GM12878 (cell line): ENCODE measurements at regions not wholly inside any gene's neighbourhood (a gene's known extent, or its start where the extent isn't known, plus 50 kb on each side); places are given as distances from the start of the nearest gene placed in this dataset.

Source experiments
- ATAC-seq: fragments of 200-7000 bp; cut with Tn5 transposase; 3 replicates; pipeline ENCODE4 v1.9.1; 2020; ENCODE audit warnings: mild to moderate bottlenecking, moderate library complexity
- BruUV-seq: library from RNA; stranded (reverse); fragments of 400-500 nt; replicated peaks from 2 replicates; lab custom pipeline; 2021; lab: Mats Ljungman, UMichigan
- CTCF ChIA-PET: fragments of 300-600 bp; sonication (Branson Sonifier 250); formaldehyde crosslinking; extraction: SDS; loops from one replicate; lab custom pipeline; 2021; ENCODE audit warnings: inconsistent platforms; lab: Yijun Ruan, JAX
- POLR2A ChIA-PET: fragments of 350-600 bp; formaldehyde crosslinking; extraction: SDS; loops from one replicate; lab custom pipeline; 2021; ENCODE audit warnings: inconsistent platforms; lab: Charles Lee
- RAD21 ChIA-PET: fragments of 300-600 bp; sonication (Branson Sonifier 250); formaldehyde crosslinking; loops from one replicate; lab custom pipeline; 2023; ENCODE audit warnings: antibody characterized with exemption; ENCODE audit not compliant: unreplicated experiment; lab: Charles Lee
- SMC1A ChIA-PET: fragments of 300-600 bp; sonication (Branson Sonifier 250); formaldehyde crosslinking; loops from one replicate; lab custom pipeline; 2023; ENCODE audit not compliant: unreplicated experiment, uncharacterized antibody; lab: Charles Lee
- DNase-seq: peaks from one replicate; pipeline ENCODE4 v3.0.0-alpha.2; 2011; ENCODE audit warnings: low read depth, low spot score
- FAIRE-seq: peaks from 3 replicates; lab custom pipeline; 2011; peaks lifted over from hg19 to GRCh38; lab: Jason Lieb, UNC
- H2AFZ ChIP-seq: 2 replicates; pipeline ENCODE4 v1.6.0; 2011; ENCODE audit warnings: low read depth, low read length, control low read depth; ENCODE audit not compliant: control insufficient read depth
- H3K27ac ChIP-seq: 2 replicates; pipeline ENCODE4 v1.5.1; 2011; ENCODE audit warnings: control low read depth; ENCODE audit not compliant: control insufficient read depth, insufficient read depth
- H3K27me3 ChIP-seq, 2 experiments: replicated peaks in 1 of 2; 2 replicates each; pipeline versions ENCODE4 v1.6.0 to v1.6.1; 2011; ENCODE audit warnings: low read length in 1 of 2; ENCODE audit not compliant: control insufficient read depth in 2 of 2, insufficient read depth in 2 of 2
- H3K36me3 ChIP-seq, 2 experiments: 2 replicates each; pipeline ENCODE4 v1.5.1; 2011; ENCODE audit warnings: low read length in 1 of 2; ENCODE audit not compliant: control insufficient read depth in 2 of 2, insufficient read depth in 2 of 2
- H3K4me1 ChIP-seq: 2 replicates; pipeline ENCODE4 v1.6.1; 2011; ENCODE audit warnings: mild to moderate bottlenecking, low read length, moderate library complexity, mixed read lengths; ENCODE audit not compliant: control insufficient read depth, insufficient read depth
- H3K4me2 ChIP-seq: 2 replicates; pipeline ENCODE4 v1.6.0; 2011; ENCODE audit warnings: control low read depth; ENCODE audit not compliant: control insufficient read depth, insufficient read depth
- H3K4me3 ChIP-seq: fragments of 200-600 bp; sonication (generic); 2 replicates; pipeline ENCODE4 v1.5.1; 2016
- H3K79me2 ChIP-seq: 2 replicates; pipeline ENCODE4 v1.6.0; 2011; ENCODE audit warnings: low read length; ENCODE audit not compliant: control insufficient read depth, insufficient read depth
- H3K9ac ChIP-seq: 2 replicates; pipeline ENCODE4 v1.8.0; 2011; ENCODE audit warnings: low read length, control low read depth, mixed read lengths; ENCODE audit not compliant: control insufficient read depth, insufficient read depth
- H3K9me3 ChIP-seq: replicated peaks from 3 replicates; pipeline ENCODE4 v1.5.1; 2011; ENCODE audit warnings: mild to moderate bottlenecking, low read length; ENCODE audit not compliant: control insufficient read depth, insufficient read depth
- H4K20me1 ChIP-seq: 2 replicates; pipeline ENCODE4 v1.6.0; 2011; ENCODE audit not compliant: control insufficient read depth, insufficient read depth
- CHD4 ChIP-seq: fragments of 200-600 bp; sonication (generic); IDR thresholded peaks from 2 replicates; pipeline ENCODE4 v1.6.1; 2016; ENCODE audit warnings: mild to moderate bottlenecking
- EGR1 ChIP-seq, 2 experiments: IDR thresholded peaks; 1 replicate in 1 of 2; 2 replicates in 1 of 2; pipeline ENCODE4 v1.6.1; 2011 to 2012; ENCODE audit warnings: low read depth in 2 of 2, low read length in 2 of 2, borderline replicate concordance in 1 of 2, mild to moderate bottlenecking in 1 of 2, moderate library complexity in 1 of 2
- GABPA ChIP-seq: IDR thresholded peaks from 2 replicates; pipeline ENCODE4 v1.6.1; 2014; ENCODE audit warnings: antibody characterized with exemption, low read depth, mild to moderate bottlenecking, inconsistent platforms
- IRF4 ChIP-seq: IDR thresholded peaks from 2 replicates; pipeline ENCODE4 v1.6.1; 2011; ENCODE audit warnings: low read depth, low read length
- MXI1 ChIP-seq: fragments of 150-350 bp; IDR thresholded peaks from 2 replicates; pipeline ENCODE4 v1.6.1; 2011; ENCODE audit warnings: low read depth, mild to moderate bottlenecking, inconsistent platforms, low read length, improper control_type of control experiment
- PAX8 ChIP-seq: fragments of 450-650 bp; IDR thresholded peaks from 2 replicates; pipeline ENCODE4 v1.6.1; 2017; ENCODE audit warnings: mild to moderate bottlenecking, moderate library complexity
- RB1 ChIP-seq: fragments of 450-650 bp; formaldehyde crosslinking; IDR thresholded peaks from 2 replicates; pipeline ENCODE4 v1.6.1; 2017; ENCODE audit warnings: mild to moderate bottlenecking, borderline replicate concordance
- RELA ChIP-seq: fragments of 450-650 bp; IDR thresholded peaks from 2 replicates; pipeline ENCODE4 v1.8.0; 2014; ENCODE audit warnings: borderline replicate concordance; ENCODE audit not compliant: partially characterized antibody
- RFX5 ChIP-seq: IDR thresholded peaks from 2 replicates; pipeline ENCODE4 v1.6.1; 2011; ENCODE audit warnings: low read depth, low read length, improper control_type of control experiment
- SMAD1 ChIP-seq: fragments of 450-650 bp; IDR thresholded peaks from 2 replicates; pipeline ENCODE4 v1.6.1; 2018; ENCODE audit warnings: mild to moderate bottlenecking, low read depth; ENCODE audit not compliant: partially characterized antibody
- SMC3 ChIP-seq: IDR thresholded peaks from 2 replicates; pipeline ENCODE4 v1.6.1; 2011; ENCODE audit warnings: low read length, improper control_type of control experiment, borderline replicate concordance
- ZSCAN29 ChIP-seq: fragments of 450-650 bp; IDR thresholded peaks from 2 replicates; pipeline ENCODE4 v1.6.1; 2017; ENCODE audit warnings: mild to moderate bottlenecking, moderate library complexity
- WGBS: methylation state at CpG from one replicate; pipeline ENCODE4 v1.1.6; 2016; ENCODE audit warnings: low lambda C conversion rate; ENCODE audit not compliant: insufficient replicate concordance, insufficient coverage; ENCODE audit errors: missing lambda C conversion rate; 5-methylcytosine and 5-hydroxymethylcytosine counted together
- in situ Hi-C: fragments of 300-500 bp; cut with MboI; formaldehyde crosslinking; loops from 9 replicates; pipeline ENCODE4 v1.14.3; 2018; ENCODE audit warnings: mixed read lengths
- intact Hi-C: fragments of 100-400 bp; cut with micrococcal nuclease; formaldehyde crosslinking; loops from one replicate; pipeline ENCODE4 v1.14.2; 2022; ENCODE audit not compliant: unreplicated experiment
- TF ChIP-seq, protein P1 (sequence below): IDR thresholded peaks from 2 replicates; pipeline ENCODE4 v1.6.1; 2011; ENCODE audit warnings: borderline replicate concordance, low read depth, mild to moderate bottlenecking, moderate library complexity, low read length; ENCODE audit not compliant: insufficient read depth, poor library complexity, severe bottlenecking
- TF ChIP-seq, protein P2 (sequence below): IDR thresholded peaks from 2 replicates; pipeline ENCODE4 v1.6.1; 2011; ENCODE audit warnings: borderline replicate concordance, low read depth, mild to moderate bottlenecking, moderate library complexity, mixed read lengths, low read length; ENCODE audit not compliant: insufficient read depth; ENCODE audit errors: extremely low read length
- TF ChIP-seq, protein P3 (sequence below): fragments of 450-650 bp; IDR thresholded peaks from 2 replicates; pipeline ENCODE4 v1.6.1; 2014; ENCODE audit warnings: mild to moderate bottlenecking
- TF ChIP-seq, protein P4 (sequence below): fragments of 450-650 bp; IDR thresholded peaks from 2 replicates; pipeline ENCODE4 v1.6.1; 2017; ENCODE audit warnings: low read depth, mild to moderate bottlenecking, moderate library complexity
- TF ChIP-seq, protein P5 (sequence below): IDR thresholded peaks from 2 replicates; pipeline ENCODE4 v1.6.1; 2012; ENCODE audit warnings: mild to moderate bottlenecking, low read depth, low read length

DNA sequence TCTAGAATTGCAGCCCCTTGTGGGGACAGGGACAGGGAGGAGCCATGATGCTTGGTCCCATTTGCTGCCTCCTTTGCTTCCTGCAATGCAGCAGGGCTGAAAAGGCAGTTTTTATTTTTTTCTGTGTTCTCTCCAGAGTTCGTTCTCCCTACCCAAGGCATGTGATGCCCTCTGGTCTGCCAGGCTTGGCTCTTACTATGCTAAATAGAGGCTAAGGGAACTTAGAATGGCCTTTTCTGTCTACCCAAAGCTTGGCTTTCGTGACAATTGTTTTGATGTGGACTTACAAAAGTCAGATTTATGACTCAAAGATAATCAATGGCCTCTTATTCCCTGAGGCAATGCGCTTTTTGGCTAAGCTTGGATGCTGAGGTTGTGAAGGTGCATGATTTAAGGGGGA, 293.3 kb upstream of the TBL1XR1 start:
- in situ Hi-C loops (no loop called here), intact Hi-C loops (no loop called here)
- H3K9ac ChIP-seq = no peak overlapping the region
- ChIA-PET RAD21 (no interaction called here), CTCF (interaction anchor here (0.5 to 1.1 kb wide), 3 partner anchors 60 to 899 kb away, joined by 3 to 4 read pairs (median 3); no protein-coding TSS in a partner anchor), POLR2A (no interaction called here), SMC1A (no interaction called here)
- H3K4me3 ChIP-seq = no peak overlapping the region
- no peaks in the 10 kb centered on the region for H3K79me2 ChIP-seq
- FAIRE-seq (no peak), ATAC-seq (no peak), DNase-seq (no peak)
- no peaks in the 10 kb centered on the region for H4K20me1 ChIP-seq
- H3K4me2 ChIP-seq = no peak overlapping the region
- 19% methylated on average over 3 of the region's 3 CpGs for WGBS
- no peaks in the 10 kb centered on the region for H3K4me1 ChIP-seq
- no peaks in the 10 kb centered on the region for H3K9me3 ChIP-seq
- no peak overlapping the region for H3K27ac ChIP-seq
- BruUV-seq = no TSS peak
- no peak overlapping the region for H2AFZ ChIP-seq
- no peaks in the 10 kb centered on the region for H3K36me3 ChIP-seq
- H3K27me3 ChIP-seq = no peaks in the 10 kb centered on the region; a peak in 1 of 4 replicates
- TF ChIP-seq EGR1 (IDR thresholded peaks at IDR 0.05; ENCODE audit: borderline replicate concordance in 1 of 2, low read depth in 2 of 2, low read length in 2 of 2) (no peak), RB1 (no peak), PAX8 (no peak), CHD4 (no peak), SMC3 (no peak), IRF4 (no peak), ZSCAN29 (no peak), RELA (no peak), GABPA (no peak), RFX5 (no peak), SMAD1 (no peak), MXI1 (no peak)
- TF ChIP-seq, protein P1, sequence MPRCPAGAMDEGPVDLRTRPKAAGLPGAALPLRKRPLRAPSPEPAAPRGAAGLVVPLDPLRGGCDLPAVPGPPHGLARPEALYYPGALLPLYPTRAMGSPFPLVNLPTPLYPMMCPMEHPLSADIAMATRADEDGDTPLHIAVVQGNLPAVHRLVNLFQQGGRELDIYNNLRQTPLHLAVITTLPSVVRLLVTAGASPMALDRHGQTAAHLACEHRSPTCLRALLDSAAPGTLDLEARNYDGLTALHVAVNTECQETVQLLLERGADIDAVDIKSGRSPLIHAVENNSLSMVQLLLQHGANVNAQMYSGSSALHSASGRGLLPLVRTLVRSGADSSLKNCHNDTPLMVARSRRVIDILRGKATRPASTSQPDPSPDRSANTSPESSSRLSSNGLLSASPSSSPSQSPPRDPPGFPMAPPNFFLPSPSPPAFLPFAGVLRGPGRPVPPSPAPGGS = no peak
- TF ChIP-seq, protein P2, sequence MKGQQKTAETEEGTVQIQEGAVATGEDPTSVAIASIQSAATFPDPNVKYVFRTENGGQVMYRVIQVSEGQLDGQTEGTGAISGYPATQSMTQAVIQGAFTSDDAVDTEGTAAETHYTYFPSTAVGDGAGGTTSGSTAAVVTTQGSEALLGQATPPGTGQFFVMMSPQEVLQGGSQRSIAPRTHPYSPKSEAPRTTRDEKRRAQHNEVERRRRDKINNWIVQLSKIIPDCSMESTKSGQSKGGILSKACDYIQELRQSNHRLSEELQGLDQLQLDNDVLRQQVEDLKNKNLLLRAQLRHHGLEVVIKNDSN = no peak
- TF ChIP-seq, protein P3, sequence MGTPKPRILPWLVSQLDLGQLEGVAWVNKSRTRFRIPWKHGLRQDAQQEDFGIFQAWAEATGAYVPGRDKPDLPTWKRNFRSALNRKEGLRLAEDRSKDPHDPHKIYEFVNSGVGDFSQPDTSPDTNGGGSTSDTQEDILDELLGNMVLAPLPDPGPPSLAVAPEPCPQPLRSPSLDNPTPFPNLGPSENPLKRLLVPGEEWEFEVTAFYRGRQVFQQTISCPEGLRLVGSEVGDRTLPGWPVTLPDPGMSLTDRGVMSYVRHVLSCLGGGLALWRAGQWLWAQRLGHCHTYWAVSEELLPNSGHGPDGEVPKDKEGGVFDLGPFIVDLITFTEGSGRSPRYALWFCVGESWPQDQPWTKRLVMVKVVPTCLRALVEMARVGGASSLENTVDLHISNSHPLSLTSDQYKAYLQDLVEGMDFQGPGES = no peak
- TF ChIP-seq, protein P4, sequence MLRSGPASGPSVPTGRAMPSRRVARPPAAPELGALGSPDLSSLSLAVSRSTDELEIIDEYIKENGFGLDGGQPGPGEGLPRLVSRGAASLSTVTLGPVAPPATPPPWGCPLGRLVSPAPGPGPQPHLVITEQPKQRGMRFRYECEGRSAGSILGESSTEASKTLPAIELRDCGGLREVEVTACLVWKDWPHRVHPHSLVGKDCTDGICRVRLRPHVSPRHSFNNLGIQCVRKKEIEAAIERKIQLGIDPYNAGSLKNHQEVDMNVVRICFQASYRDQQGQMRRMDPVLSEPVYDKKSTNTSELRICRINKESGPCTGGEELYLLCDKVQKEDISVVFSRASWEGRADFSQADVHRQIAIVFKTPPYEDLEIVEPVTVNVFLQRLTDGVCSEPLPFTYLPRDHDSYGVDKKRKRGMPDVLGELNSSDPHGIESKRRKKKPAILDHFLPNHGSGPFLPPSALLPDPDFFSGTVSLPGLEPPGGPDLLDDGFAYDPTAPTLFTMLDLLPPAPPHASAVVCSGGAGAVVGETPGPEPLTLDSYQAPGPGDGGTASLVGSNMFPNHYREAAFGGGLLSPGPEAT = no peak
- TF ChIP-seq, protein P5, sequence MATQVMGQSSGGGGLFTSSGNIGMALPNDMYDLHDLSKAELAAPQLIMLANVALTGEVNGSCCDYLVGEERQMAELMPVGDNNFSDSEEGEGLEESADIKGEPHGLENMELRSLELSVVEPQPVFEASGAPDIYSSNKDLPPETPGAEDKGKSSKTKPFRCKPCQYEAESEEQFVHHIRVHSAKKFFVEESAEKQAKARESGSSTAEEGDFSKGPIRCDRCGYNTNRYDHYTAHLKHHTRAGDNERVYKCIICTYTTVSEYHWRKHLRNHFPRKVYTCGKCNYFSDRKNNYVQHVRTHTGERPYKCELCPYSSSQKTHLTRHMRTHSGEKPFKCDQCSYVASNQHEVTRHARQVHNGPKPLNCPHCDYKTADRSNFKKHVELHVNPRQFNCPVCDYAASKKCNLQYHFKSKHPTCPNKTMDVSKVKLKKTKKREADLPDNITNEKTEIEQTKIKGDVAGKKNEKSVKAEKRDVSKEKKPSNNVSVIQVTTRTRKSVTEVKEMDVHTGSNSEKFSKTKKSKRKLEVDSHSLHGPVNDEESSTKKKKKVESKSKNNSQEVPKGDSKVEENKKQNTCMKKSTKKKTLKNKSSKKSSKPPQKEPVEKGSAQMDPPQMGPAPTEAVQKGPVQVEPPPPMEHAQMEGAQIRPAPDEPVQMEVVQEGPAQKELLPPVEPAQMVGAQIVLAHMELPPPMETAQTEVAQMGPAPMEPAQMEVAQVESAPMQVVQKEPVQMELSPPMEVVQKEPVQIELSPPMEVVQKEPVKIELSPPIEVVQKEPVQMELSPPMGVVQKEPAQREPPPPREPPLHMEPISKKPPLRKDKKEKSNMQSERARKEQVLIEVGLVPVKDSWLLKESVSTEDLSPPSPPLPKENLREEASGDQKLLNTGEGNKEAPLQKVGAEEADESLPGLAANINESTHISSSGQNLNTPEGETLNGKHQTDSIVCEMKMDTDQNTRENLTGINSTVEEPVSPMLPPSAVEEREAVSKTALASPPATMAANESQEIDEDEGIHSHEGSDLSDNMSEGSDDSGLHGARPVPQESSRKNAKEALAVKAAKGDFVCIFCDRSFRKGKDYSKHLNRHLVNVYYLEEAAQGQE = no peak
